Coronary artery (tissue), 2 donors: ENCODE measurements at regions not wholly inside any gene's neighbourhood (a gene's known extent, or its start where the extent isn't known, plus 50 kb on each side); places are given as distances from the start of the nearest gene placed in this dataset.

Experiments
- DNase-seq: peaks from one replicate; pipeline ENCODE4 v3.0.0-alpha.2; 2017; ENCODE audit warnings: low spot score
- H3K27ac ChIP-seq, 2 donors: fragments of 200-600 bp; sonication (generic); one replicate each; pipeline ENCODE4 v1.5.1; 2016 to 2019
- H3K4me3 ChIP-seq: fragments of 200-600 bp; sonication (generic); 2 replicates; pipeline ENCODE4 v1.5.1; 2016; ENCODE audit warnings: mild to moderate bottlenecking, moderate library complexity
- CTCF ChIP-seq: fragments of 200-600 bp; sonication (generic); IDR thresholded peaks from one replicate; pipeline ENCODE4 v1.5.1; 2019; ENCODE audit warnings: antibody characterized with exemption

GRCh38 chr6:169854813-169855212 lies 103.4 kb downstream of the ERMARD start:
- Histone ChIP-seq H3K4me3 (no peak overlapping the region), H3K27ac (no peak overlapping the region)
- peak; percentile 14 for DNase-seq
- TF ChIP-seq CTCF, result no peak

GRCh38 chr6:169854083-169854725 lies 102.8 kb downstream of the ERMARD start:
- Histone ChIP-seq H3K27ac (no peak overlapping the region), H3K4me3 (no peak overlapping the region)
- no peak for TF ChIP-seq CTCF
- DNase-seq, result peak; percentile 43

- TF ChIP-seq CTCF, result no peak
- H3K4me3 ChIP-seq, result no peak overlapping the region
- DNase-seq, result peak; percentile 28
- H3K27ac ChIP-seq, result no peak overlapping the region
Measured at GRCh38 chr6:169853196-169854082, 102.0 kb downstream of the ERMARD start.

- Histone ChIP-seq H3K4me3 (no peak overlapping the region), H3K27ac (peak overlapping the region in 1 of 2 donors; percentile 62)
- DNase-seq, result peak; percentile 12
- no peak for TF ChIP-seq CTCF
Measured at GRCh38 chr6:169852504-169853195, 101.2 kb downstream of the ERMARD start.

- peak; percentile 69 for DNase-seq
- no peak for TF ChIP-seq CTCF
- peak overlapping the region in 1 of 2 donors; percentile 62 for H3K27ac ChIP-seq
- H3K4me3 ChIP-seq, result no peak overlapping the region
Measured at GRCh38 chr6:169851641-169852503, 100.5 kb downstream of the ERMARD start.

GRCh38 chr6:169850746-169851145 lies 99.3 kb downstream of the ERMARD start:
- TF ChIP-seq CTCF, result no peak
- no peak overlapping the region for H3K27ac ChIP-seq
- no peak overlapping the region for H3K4me3 ChIP-seq
- DNase-seq, result peak; percentile 59
